ENCODE measurements at regions not wholly inside any gene's neighbourhood (a gene's known extent, or its start where the extent isn't known, plus 50 kb on each side); places are given as distances from the start of the nearest gene placed in this dataset.

DNA sequence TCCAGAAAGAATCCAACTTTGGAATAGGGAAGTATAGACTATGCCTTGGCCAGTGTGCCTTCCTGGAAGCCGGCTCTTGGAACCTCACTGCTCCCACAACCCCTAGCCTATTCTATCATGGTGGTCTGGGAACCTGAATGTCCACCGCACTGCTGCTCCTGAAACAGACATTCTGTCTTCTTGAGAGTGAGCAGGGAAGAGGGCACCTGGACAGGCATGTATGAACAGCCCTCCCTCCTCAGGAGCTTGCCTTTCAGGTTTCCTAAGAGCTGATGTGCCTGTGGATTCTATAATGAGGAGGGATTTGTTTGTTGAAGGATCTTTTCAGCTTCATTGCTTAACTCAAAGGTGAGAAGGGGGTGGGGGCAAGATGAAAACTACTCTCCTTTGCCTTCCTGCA lies 55.1 kb upstream of the XPA start:
- Histone ChIP-seq H3K4me3 (no peak overlapping the region), H3K9me3 (no peaks in the 10 kb centered on the region), H3K27me3 (no peaks in the 10 kb centered on the region), H3K4me1 (ENCODE audit: insufficient read depth) (no peaks in the 10 kb centered on the region), H3K27ac (no peak overlapping the region), H3K36me3 (no peaks in the 10 kb centered on the region)
- TF ChIP-seq EP300 (IDR thresholded peaks at IDR 0.05) (no peak), POLR2A (IDR thresholded peaks at IDR 0.05) (no peak), CTCF (IDR thresholded peaks at IDR 0.05) (no peak)
- intact Hi-C loops (cut with DNase I) = no loop called here
- WGBS, 3 donors = 80 to 92% (median 80%) methylated on average over 2 of the region's 2 CpGs
- DNase-seq = no peak

- TF ChIP-seq EP300 (IDR thresholded peaks at IDR 0.05) (no peak), CTCF (IDR thresholded peaks at IDR 0.05) (no peak), POLR2A (IDR thresholded peaks at IDR 0.05) (no peak)
- no peaks in the 10 kb centered on the region for H3K36me3 ChIP-seq
- intact Hi-C loops (cut with DNase I) = no loop called here
These were observed 56.2 kb upstream of the XPA start for GRCh38 chr9:97753364-97753763.

DNA sequence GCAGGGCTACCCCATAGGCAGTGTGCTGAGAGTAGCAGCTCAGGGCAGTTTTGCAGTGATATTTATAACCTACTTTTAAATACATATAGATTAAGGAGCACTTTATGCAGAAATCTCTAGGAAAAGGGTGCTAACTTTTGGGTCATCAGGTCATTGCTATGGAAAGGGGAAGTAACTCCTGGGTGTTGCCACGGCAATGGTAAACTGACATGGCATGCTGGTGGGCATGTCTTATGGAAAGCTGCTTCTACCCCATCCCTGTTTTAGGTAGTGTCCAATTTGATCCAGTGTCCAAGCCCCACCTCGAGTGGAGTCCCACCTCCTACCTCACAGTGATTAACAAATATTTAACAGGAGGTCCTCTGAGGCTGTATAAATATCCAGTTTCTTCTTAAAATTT lies 56.8 kb upstream of the XPA start:
- no peaks in the 10 kb centered on the region for H3K27me3 ChIP-seq
- H3K4me3 ChIP-seq = no peak overlapping the region
- TF ChIP-seq EP300 (IDR thresholded peaks at IDR 0.05) = no peak
- no peak for TF ChIP-seq CTCF (IDR thresholded peaks at IDR 0.05)
- no peak for TF ChIP-seq POLR2A (IDR thresholded peaks at IDR 0.05)
- H3K36me3 ChIP-seq = no peaks in the 10 kb centered on the region
- DNase-seq = no peak
- 76 to 85% (median 80%) methylated on average over 2 of the region's 2 CpGs for WGBS, 3 donors
- no peaks in the 10 kb centered on the region for H3K4me1 ChIP-seq (ENCODE audit: insufficient read depth)
- H3K9me3 ChIP-seq = no peaks in the 10 kb centered on the region
- no peak overlapping the region for H3K27ac ChIP-seq
- intact Hi-C loops (cut with DNase I) = no loop called here

More at GRCh38 chr9:97753364-97753763, 56.2 kb upstream of the XPA start:
- Histone ChIP-seq H3K27ac (no peak overlapping the region), H3K4me1 (ENCODE audit: insufficient read depth) (no peaks in the 10 kb centered on the region), H3K27me3 (no peaks in the 10 kb centered on the region), H3K9me3 (no peaks in the 10 kb centered on the region), H3K4me3 (no peak overlapping the region)
- no peak for DNase-seq

- DNase-seq = no peak
- WGBS, 3 donors = 78 to 81% (median 78%) methylated on average over 4 of the region's 4 CpGs
- intact Hi-C loops (cut with DNase I) = no loop called here
These were observed 58.6 kb upstream of the XPA start for GRCh38 chr9:97755618-97756267.

More at GRCh38 chr9:97755618-97756267, 58.6 kb upstream of the XPA start:
- Histone ChIP-seq H3K36me3 (no peaks in the 10 kb centered on the region), H3K4me1 (ENCODE audit: insufficient read depth) (no peaks in the 10 kb centered on the region), H3K27ac (no peak overlapping the region), H3K9me3 (no peaks in the 10 kb centered on the region), H3K4me3 (no peak overlapping the region), H3K27me3 (no peaks in the 10 kb centered on the region)
- no peak for TF ChIP-seq POLR2A (IDR thresholded peaks at IDR 0.05)
- TF ChIP-seq EP300 (IDR thresholded peaks at IDR 0.05) = no peak
- TF ChIP-seq CTCF (IDR thresholded peaks at IDR 0.05) = no peak
